ENCODE measurements at regions not wholly inside any gene's neighbourhood (a gene's known extent, or its start where the extent isn't known, plus 50 kb on each side); places are given as distances from the start of the nearest gene placed in this dataset.
"Not testable (repeated sequence)": the region's sequence is repeated elsewhere in the genome, so short reads cannot be mapped to it uniquely, and the experiment has no call there.

DNA sequence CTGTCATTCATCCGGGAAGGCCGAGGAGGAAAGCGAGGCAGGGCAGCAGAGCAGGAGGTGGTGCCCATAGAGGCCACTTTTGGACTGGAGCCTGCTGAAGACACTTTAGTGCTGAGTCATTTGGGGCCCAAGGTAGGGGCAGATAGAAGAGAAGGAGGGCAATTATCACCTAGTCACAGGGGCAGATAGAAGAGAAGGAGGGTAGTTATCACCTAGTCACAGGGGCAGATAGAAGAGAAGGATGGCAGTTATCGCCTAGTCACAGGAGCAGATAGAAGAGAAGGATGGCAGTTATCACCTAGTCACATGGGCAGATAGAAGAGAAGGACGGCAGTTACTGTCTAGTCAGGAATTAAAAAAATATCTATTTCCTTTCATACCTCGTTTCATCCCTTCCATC is 1372.6 kb downstream of the FOXD4L5 start:
- not testable (repeated sequence) for DNase-seq

DNA sequence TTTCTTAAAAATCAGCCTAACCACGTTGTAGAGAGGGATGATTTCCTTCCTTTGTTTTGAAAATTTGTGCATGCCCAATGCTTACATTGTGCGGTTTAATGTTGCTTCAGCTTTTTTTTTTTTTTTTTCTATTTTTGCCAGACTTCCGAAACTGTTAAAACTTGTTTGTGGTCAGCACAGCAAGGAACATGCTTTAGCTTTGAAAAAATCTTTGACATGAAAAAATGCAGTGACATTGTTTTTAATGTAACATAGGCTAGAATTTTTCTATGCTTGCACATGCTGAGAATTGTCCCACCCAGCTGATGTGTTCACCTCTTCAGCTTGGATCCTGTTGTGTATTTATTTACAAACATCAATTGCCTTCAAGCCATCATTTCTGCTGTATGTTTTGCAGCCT is 1375.9 kb downstream of the FOXD4L5 start:
- DNase-seq, result not testable (repeated sequence)

DNA sequence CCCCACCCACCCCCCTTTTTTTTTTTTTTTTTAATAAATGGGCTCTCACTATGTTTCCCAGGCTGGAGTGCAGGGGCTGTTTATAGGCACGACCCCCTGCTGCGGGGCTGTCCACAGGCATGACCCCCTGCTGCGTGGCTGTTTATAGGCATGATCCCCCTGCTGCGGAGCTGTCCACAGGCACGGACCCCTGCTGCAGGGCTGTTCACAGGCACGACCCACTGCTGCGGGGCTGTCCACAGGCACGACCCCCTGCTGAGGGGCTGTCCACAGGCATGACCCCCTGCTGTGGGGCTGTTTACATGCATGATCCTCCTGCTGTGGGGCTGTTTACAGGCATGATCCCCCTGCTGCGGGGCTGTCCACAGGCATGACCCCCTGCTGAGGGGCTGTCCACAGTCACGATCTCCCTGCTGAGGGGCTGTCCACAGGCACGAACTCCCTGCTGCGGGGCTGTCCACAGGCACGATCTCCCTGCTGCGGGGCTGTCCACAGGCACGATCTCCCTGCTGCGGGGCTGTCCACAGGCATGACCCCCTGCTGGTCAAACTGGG is 1385.3 kb downstream of the FOXD4L5 start:
- DNase-seq, result not testable (repeated sequence)

DNA sequence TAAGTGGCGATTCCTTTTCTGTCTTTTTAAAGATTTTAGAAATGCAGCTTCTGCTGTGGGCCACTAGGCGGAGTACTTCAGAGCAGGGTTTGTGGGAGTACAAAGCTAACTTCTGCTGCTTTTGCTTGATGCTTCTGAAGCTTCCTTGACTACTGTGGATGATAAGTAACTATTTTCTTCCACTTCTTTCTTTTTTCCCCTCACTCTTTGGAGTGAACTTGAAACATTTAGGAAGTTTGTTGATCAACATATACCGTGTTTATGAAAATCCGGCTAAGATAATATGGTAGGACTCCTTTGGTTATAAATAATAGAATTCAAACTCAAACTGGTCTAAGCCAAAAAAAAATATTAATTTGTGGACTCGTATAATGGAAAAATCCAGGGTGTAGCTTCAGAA is 1403.6 kb downstream of the FOXD4L5 start:
- not testable (repeated sequence) for DNase-seq

DNA sequence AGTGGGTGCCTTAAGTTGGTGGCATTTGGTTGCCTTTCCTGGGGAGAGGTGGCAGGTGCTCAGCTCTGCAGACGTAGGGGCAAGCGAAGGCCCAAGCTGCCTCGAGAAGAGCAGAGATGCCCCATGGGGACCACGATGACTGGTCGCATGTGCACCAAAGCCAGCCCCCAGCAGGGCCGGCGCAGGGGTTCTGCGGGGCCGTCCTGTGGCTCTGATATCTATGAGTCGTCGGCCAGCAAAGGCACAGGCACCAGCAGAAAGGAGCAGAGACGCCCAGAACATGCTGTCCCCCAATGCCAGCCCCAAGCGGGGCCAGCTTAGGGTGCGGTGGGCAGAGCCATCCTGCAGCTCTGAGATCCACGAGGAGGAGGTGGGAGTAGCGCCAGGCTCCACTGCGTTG is 1408.6 kb downstream of the FOXD4L5 start:
- not testable (repeated sequence) for DNase-seq

DNA sequence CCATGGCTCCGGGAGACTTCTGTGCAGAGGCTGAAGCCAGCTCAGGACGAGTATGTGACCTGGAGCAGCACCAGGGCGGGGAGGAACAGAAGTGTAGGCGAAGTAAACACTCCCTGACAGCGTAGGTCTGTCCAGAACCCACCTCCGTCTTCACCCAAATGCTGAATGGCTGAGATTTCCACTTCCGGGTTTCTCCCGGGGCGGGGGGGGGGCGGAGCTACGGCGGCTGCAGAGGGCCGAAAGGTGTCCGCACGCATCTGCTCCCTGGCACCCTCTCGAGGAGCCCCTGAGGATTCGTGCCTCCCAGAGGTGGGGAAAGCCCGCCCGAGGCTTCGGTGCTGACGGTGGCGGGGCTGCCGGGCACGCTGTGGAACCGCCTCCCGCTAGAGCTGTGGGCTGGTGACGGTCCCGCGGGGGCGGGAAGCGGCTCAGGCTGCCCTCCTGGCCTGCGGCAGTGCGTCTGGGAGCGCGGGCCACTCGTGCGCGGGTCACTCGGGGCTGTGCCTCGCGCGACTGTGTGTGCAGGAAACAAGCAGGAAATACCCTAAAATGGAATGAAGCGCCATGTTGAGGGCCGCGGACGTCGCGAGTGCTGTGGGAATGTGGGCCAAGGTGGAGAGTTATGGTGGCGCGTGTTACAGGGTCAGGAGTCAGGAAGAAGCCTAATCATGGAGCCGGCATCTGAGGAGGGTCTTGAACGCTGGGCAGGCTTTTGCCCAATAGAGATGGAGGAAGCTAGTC is 1425.4 kb downstream of the FOXD4L5 start:
- no peak for DNase-seq

DNA sequence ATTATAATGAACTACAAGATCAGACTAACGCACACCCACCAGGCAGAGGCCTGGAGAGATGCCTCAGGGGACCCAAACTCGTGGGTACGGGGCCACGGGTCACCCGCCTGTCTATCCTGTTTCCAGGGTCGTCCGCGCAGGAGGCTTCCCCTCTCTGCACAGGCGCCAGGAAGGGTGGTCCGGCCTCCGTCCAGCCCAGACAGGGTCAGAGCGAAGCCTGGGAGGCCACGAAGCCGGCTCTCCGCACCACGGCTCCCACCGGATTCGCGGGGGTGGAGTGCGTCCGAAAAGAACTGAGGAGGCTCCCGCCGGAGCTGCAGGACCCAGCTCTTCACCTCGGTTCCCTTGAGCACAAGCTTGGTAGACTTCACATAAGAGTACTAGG is 1425.9 kb downstream of the FOXD4L5 start:
- DNase-seq, result not testable (repeated sequence)

DNA sequence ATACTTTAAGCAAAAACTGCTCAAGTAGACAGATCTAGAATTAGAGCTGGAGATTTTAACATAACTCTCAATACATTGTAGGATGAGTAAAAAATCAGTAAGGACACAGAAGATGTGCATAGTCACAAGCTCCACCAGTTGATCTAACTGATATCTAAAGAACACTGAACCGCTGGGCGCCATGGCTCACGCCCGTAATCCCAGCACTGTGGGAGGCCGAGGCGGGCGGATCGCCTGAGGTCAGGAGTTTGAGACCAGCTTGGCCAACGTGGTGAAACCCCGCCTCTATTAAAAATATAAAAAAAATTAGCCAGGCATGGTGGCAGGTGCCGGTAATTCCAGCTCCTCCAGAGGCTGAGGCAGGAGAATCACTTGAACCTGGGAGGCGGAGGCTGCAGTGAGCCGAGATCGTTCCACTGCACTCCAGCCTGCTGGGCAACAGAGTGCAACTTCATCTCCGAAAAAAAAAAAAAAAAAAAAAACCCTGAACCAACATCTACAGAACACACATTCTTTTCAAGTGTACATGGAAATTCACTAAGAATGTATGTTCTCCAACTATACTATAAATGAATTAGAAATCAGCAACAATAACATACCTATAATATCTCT is 1431.8 kb downstream of the FOXD4L5 start:
- not testable (repeated sequence) for DNase-seq

DNA sequence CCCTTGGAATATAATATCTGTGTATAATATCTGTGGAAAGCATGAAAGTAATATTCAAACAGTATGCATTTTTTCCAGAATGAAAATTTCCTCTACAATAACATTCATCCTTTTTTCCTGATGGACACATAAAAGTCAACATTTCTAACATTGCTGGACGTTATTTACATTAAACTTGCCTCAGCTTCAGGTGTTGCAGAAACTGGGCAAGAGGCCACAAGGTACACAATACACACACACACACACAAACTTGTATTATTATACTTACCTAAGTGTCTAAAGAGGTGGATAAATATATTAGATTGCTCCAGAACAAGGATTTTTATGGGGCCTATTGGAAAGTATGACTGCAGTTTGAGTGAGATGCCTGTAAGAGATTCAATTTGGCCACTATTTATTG is 1460.2 kb downstream of the FOXD4L5 start:
- not testable (repeated sequence) for DNase-seq

DNA sequence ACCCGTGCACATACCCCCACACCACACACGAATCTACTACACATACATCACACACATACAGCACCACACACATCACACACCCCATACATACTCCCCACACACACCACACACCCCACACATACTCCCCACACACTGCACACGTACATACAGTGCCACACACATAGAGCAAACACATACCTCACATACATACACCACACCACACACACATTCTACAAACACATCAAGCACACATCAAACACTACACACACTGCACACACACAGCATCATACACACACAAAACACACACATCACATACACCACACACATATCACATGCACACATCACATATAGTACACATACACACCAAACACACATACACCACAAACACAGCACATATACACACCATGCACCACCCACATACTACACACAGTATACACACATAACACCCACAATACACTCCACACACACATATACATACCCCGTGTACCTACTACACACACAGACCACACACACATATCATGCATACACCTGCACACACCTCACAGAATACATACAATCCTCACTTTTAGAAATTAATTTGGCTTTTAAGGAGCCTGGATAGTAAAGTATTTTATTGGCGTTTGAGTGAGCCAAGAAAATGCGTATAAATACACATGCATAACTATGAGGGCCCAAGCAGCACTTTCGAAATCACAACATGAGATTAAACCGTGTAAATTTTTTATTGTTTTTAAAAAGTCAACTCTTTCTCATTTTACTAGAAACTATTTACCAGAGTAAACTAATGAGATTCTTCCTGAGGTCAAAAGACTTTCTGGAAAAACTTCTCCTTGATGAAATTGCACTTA is 1461.4 kb downstream of the FOXD4L5 start:
- not testable (repeated sequence) for DNase-seq

DNA sequence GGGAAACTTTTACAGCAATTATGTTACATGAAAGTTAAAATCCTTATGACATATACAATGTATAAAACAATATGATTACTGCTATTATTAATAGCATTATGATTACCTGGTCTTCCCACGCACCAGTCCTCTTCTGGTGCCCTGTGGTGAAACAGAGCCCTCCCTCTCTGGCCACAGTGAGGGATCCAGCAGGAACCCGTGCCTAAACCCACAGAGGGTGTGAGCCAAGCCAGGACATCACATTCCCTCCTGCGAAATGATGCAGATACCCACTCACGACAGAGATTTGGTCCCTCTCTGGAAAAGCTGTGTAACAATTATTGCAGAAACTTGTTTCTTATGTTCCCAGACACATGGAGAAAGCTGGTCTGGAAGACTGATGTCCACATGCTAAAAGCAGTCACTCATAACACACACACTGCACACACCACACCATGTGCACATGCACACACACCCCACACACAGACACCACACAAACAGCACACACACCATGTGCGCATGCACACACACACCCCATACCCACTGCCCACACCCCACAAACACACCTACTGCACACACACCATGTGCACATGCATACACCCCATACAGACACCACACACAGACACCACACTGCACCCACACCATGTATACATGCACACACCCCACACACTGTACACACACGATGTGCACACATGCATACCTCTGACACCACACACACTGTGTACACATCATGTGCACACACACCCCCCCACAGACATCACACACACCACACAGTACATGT is 1462.2 kb downstream of the FOXD4L5 start:
- not testable (repeated sequence) for DNase-seq

DNA sequence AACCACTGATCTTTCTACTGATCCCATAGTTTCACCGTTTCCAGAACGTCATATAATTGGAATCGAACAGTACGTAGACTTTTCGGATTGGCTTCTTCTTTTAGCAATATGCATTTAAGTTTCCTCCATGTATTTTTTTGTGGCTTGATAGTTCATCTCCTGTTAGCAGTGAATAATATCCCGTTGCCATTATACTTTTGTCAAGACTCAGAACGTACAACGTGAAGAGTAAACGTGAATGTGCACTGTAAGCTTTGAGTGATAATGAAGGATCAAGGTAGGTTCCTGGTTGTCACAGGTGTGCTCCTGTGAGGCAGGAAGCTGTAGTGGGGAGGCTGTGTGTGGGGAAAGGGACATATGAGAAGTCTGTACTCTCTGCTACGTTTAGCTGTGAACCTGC is 1463.7 kb downstream of the FOXD4L5 start:
- DNase-seq, result not testable (repeated sequence)

DNA sequence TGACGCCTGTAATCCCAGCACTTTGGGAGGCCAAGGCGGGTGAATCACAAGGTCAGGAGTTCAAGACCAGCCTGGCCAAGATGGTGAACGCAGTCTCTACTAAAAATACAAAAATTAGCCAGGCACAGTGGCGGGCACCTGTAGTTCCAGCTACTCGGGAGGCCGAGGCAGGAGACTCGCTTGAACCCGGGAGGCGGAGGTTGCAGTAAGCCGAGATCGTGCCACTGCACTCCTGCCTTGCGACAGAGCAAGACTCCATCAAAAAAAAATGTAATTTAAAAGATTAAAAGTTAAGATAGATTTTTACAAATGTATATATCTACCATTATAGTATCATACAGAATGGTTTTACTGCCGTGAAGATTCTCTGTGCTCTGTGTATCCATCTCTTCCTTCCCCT is 1464.1 kb downstream of the FOXD4L5 start:
- DNase-seq, result not testable (repeated sequence)

DNA sequence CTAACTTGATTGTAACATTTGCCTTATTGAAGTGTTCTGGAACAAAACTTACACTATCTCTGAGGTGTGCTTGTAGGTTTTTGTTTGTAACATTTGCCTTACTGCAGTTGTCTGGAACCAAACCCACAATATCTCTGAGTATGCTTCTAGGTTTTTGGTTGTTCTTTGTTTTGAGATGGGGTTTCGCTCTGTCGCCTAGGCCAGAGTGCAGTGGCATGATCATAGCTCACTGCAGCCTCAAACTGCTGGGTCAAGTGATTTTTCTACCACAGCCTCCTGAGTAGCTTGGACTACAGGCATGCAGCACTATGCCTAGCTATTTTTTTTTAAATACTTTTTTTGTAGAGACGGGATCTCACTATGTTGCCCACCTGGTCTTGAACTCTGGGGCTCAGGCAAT is 1464.6 kb downstream of the FOXD4L5 start:
- not testable (repeated sequence) for DNase-seq

DNA sequence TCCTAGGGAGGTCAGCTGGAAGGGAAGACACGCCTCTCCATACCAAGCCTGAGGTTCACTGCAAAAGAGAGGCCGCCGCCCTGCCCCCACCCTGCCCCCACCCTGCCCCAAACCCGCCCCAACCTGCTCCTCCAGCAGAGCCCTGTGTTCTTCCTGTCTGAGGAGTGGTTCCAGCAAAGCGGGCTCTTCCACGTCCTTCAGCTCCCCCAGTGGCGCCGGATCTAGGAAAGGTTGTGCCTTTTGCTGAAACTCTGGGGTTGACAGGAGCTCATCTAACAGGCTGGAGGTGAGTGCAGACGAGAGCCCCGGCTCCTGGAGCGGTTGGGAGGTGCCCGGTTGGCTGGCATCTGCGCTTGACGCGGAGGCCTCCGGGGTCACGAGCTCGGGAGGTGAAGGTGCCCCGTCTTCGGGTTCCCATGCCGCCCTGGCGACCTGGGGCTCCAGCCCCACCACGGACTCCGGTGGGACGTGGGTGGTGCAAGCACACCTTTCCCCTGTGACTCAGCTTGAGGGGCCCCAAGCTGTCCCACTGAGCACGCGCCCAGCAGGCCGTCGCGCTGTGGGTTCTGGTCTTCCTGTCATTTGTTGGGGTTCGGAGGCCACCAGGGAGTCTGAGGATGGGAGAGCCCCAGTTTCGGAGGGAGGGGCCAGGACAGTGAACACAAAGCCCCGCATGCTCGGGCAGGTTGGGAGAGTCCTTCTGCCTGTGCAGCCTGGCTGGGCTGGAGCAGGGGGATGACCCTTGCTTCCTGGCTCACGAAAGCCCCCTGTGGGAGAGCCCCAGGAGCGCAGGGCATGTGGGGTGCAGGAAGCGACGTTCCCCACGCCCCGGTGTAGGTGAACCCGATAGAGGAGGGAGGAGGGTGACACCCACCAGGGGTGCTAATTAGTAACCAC is 1467.1 kb downstream of the FOXD4L5 start:
- peak; percentile 3 for DNase-seq

DNA sequence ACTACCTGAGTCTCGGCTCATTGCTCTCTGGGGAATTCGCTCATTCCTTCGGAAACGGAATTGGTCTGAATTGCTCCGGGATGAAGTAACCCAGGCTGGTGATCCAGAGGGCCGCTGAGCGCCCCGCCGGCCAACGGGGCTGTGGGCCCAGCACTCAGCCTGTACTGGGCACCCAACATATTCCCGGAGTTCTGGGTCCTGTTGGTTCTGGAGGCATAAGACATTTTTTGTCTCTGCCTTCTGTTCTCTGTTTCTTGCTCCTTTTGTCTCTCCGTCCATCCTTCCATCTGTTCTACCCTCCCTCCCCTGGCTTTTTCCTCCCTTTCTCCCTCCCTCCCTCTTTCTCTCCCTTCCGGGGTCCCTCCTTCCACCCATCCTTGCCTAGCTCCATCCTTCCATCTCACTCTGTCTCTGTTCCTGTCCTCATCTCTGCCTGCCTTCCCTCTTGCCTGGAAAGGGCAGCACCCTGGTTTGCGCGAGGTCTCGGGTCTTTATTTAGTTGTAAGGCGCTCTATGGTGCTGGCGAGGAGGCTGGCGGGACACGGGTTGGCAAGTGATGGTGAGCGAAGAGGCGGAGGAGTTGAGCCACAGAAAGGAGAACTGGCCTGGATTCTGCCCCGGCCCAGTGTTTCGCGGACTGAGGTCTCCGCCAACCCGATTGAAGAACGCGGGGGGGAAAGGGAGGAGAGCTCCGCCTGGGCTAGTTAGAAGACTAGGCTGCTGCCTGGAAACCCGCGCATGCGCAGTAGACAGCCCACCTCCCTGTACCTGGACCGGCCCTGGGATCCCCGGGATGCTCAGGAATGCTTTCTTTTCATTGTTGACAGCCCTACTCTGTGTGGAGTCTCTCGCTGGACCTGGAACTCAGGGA is 1468.0 kb downstream of the FOXD4L5 start:
- DNase-seq, result peak; percentile 82

DNA sequence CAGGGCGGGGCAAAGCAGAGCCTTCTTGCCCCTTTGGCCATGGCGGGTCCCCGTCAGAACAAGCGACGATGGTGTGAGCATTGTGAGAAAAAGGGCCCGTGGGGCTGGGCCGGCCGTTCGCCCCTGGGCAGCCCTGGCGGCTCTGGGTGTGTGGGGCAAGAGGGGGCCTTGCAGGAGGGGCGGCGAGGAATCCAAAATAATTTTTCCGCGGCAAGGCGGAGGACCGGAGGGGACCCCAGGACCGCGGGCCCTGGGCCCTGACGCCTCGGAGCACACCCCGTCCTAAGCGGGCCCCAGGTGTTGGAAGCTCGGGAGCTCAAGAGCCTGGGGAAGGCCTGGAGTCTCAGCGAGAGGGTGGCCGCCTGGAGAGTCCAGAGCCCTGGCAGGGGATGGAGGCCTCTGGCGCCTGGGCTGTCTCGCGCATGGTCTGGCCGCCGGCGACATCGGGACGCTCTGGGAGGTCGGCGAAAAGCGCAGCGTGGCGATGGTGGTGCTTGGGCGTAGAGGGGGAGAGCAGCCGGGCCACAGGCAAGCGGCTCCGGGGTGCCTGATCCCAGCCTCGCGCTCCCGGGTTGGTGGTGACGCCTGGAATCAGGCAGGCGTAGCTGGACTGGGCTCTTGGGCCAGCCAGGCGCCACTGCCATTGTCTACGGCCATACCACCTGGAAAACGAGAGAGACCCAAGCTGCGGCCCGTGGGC is 1469.9 kb downstream of the FOXD4L5 start:
- not testable (repeated sequence) for DNase-seq

DNA sequence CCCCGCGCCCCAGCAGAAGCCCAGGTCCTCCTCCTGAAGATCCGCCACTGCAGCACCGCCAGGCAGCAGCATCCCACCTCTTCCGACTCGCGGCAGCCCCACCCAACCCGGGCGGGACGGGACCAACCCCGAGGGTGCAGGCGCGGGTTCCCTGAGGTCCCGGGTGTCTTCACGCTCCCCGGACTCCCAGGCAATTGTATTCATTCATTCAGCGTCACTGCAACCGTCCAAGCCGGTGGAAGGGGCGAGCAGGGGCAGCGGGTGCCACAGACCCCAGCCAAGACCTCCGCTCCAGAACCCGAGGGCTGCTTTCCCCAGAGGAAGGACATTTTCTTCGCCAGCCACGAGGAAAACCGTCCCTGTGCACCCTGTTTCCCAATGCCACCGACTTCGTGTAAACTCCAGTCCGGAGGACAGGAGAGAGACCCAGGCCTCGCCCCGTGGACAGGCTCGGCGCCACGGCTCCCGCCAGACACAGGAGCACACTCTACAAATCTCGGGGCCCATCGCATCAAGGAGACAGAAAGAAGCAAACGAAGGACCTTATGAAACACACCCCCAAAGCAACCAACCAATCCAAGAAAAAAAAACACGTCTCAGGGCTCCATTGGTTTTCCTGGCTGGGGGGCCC is 1471.5 kb downstream of the FOXD4L5 start:
- DNase-seq, result not testable (repeated sequence)

DNA sequence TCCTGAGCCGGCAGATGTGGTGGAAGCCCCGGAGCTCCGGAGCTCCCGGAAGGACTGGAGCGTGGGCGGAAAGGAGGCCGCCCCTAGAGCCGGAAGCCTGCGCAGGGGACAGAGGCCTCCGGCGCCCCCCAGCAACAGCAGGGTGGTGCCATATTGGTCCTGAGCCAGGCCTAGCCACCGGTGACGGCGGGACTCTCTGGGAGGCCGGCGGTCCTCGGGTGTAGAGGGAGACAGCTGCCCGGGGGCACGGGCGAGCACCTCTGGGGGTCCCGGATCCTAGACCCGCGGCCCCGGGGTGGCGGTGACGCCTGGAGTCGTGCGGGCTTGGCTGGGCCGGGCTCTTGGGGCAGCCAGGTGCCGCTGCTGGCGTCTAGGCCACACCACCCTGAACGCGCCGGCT is 1472.2 kb downstream of the FOXD4L5 start:
- not testable (repeated sequence) for DNase-seq

All from fibroblast of upper back skin (primary cell).